ENCODE measurements at regions not wholly inside any gene's neighbourhood (a gene's known extent, or its start where the extent isn't known, plus 50 kb on each side); places are given as distances from the start of the nearest gene placed in this dataset.

DNA sequence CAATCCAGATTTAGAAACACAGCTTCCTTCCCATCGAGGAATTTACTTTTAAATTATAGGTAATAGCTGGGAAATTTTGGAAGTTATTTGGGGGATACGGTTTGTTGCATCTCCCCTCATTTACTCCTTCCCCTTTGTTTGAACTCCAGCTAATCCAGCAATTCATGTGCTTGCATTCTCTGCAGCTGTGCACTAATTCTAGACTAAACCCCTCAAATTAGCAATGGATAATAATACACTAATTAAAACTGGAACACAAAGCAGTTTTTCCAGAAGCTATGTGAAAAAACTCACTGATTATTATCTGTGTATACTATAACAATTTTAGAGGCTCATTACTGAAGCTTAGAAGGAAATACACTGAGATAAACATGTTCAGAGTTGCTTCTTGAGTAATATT, 751.2 kb upstream of the ZNF608 start:
- TF ChIP-seq, protein P1, sequence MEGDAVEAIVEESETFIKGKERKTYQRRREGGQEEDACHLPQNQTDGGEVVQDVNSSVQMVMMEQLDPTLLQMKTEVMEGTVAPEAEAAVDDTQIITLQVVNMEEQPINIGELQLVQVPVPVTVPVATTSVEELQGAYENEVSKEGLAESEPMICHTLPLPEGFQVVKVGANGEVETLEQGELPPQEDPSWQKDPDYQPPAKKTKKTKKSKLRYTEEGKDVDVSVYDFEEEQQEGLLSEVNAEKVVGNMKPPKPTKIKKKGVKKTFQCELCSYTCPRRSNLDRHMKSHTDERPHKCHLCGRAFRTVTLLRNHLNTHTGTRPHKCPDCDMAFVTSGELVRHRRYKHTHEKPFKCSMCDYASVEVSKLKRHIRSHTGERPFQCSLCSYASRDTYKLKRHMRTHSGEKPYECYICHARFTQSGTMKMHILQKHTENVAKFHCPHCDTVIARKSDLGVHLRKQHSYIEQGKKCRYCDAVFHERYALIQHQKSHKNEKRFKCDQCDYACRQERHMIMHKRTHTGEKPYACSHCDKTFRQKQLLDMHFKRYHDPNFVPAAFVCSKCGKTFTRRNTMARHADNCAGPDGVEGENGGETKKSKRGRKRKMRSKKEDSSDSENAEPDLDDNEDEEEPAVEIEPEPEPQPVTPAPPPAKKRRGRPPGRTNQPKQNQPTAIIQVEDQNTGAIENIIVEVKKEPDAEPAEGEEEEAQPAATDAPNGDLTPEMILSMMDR (IDR thresholded peaks at IDR 0.05): no peak
- TF ChIP-seq EZH2 (IDR thresholded peaks at IDR 0.05) (no peak), EZH2phosphoT487 (IDR thresholded peaks at IDR 0.05) (peak; percentile 65)
